Ishikawa (cell line): ENCODE measurements at regions not wholly inside any gene's neighbourhood (a gene's known extent, or its start where the extent isn't known, plus 50 kb on each side); places are given as distances from the start of the nearest gene placed in this dataset.

Experiments used
- CEBPB ChIP-seq: IDR thresholded peaks from 2 replicates; pipeline ENCODE4 v1.6.1; 2012
- EGR1 ChIP-seq: IDR thresholded peaks from 2 replicates; pipeline ENCODE4 v1.6.1; 2012
- EP300 ChIP-seq: IDR thresholded peaks from 2 replicates; pipeline ENCODE4 v1.6.1; 2012; ENCODE audit warnings: borderline replicate concordance
- FOXM1 ChIP-seq: IDR thresholded peaks from 2 replicates; pipeline ENCODE4 v1.6.1; 2012; ENCODE audit warnings: low read depth, borderline replicate concordance
- MAX ChIP-seq: IDR thresholded peaks from 2 replicates; pipeline ENCODE4 v1.6.1; 2012
- RAD21 ChIP-seq: IDR thresholded peaks from 2 replicates; pipeline ENCODE4 v1.6.1; 2012; ENCODE audit warnings: low read depth
- TEAD4 ChIP-seq: IDR thresholded peaks from 2 replicates; pipeline ENCODE4 v1.6.1; 2012
- ZBTB7A ChIP-seq: IDR thresholded peaks from 2 replicates; pipeline ENCODE4 v1.6.1; 2012; ENCODE audit warnings: low read depth

GRCh38 chr15:53202876-53203275 is 412.7 kb upstream of the ONECUT1 start:
- TF ChIP-seq EP300 (no peak), MAX (no peak), FOXM1 (no peak), TEAD4 (no peak), CEBPB (no peak), EGR1 (no peak), RAD21 (no peak), ZBTB7A (no peak)
